ENCODE measurements at regions not wholly inside any gene's neighbourhood (a gene's known extent, or its start where the extent isn't known, plus 50 kb on each side); places are given as distances from the start of the nearest gene placed in this dataset.

DNA sequence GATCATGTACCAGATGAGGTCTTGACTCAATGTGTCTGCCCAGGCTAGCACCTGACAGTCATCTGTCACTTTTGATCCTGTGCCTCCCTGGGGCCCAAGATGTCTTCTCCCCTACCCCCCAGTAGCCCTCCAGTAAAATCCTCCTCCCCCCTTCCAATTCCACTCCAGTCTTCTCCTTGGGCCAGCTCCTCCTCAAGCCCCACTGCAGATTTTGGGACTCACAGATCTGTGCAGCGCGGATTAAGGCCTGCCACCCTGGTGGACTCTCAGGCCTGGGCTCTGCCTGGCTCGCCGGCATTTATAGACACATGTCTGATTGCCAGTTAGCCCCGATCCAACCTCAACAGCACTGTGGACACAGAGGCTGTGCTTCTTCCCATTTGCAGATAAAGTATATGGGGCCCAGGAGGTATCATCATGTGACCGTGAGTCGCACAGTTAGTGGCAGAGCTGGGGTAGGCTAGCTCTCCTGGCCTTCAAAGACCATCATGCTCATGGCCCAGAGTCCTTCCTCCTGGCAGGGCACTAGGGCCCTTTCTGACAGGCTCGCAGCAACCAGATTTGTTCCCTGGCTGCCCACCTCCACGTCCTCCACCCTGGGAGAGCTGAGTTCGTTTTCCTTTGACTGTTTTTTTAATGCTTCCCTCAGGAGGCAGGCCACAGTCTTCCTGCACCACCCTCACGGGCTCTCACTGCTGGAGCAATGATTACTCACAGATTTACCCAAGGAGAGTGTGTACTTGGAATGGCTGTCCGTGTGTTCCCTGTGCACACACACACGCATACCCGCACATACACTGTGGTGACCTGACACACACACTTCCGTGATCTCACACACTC is 98.3 kb upstream of the DIO3 start:
- no peak for DNase-seq

DNA sequence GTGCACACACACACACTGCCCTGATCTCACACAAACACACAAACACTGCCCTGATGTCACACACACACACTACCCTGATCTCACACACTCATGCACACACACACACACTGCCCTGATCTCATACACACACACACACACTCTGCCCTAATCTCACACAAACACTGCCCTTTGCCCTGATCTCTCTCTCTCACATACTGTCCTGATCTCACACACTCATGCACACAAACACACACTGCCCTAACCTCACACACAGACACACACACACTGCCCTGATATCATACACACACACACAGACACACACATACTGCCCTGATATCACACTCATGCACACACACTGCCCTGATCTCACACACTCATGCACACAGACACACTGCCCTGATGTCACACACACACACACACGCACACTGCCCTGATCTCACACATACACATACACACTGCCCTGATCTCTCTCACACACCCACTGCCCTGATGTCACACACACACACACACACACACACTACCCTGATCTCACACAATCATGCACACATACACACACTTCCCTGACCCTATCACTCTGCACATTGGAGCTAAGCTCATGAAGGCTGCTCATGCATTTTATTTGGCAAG is 97.6 kb upstream of the DIO3 start:
- no peak for DNase-seq

DNA sequence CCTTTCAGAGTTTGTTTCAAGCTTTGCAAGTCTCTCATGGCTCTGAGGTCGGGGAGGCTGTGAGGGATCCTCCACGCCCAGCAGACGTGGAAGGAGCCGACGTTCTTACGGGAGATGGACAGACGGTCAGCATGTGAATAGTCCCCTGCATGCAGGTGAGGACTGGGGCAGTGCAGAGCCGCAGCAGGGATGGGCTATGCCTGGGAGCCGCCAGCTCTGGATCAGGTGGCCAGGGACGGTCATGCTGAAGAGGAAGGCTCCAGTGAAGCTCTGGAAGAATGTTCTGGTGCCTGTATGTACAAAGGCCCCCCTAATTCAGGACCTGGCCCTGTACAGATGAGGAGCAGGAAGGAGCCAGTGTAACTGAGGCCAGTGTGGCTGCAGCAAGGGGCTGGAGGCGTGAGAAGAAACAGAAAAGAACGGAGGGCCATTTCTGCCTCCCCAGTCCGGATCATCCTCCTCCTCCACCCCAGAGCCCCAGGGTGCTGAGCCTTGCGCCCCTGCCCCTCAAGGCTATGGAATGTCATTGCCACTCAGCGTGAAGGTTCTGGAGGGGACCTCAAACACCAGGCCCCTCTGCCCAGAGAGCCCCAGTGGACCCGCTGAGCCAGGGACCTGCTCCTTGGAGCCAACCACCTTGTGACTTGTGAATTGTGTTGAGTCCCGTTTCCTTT is 96.8 kb upstream of the DIO3 start:
- DNase-seq, result no peak

DNA sequence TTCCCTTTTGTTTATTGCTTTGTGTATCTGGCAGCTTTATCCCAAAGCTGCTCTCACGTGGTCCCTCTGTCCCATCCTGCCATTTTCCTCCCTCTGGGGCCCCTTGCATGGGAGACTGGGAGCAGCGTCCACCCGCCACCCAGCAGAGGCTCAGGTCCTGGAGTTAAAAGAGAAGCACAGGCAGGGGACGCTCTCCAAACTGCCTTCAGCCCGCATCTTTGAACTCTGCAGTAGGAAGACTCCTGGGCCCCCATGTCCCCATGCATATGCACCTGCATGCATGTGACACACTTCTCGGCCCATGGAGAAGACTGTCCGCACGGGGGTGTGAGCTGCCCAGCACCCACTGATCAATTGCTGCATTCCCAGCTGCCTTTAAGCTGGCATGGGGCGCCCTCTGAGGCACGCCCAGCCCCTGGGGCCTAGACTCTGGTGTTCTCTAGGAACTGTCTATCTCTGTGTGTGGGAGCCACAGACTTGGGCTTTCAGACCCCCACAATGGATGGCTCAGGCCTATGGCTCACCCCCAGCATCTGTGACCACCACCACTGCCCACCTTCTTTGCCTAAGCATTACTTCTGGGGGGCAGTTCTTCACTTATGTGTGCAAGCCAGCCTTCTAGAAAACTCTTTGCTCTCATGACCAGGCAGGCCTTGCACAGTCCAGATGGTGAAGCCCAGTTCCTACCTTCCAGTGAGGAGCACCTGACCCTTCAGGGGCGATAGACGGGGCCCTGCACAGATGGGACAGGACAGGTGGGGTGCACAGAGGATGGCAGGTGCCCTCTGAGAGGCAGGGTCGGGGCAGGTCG is 96.1 kb upstream of the DIO3 start:
- DNase-seq, result no peak

DNA sequence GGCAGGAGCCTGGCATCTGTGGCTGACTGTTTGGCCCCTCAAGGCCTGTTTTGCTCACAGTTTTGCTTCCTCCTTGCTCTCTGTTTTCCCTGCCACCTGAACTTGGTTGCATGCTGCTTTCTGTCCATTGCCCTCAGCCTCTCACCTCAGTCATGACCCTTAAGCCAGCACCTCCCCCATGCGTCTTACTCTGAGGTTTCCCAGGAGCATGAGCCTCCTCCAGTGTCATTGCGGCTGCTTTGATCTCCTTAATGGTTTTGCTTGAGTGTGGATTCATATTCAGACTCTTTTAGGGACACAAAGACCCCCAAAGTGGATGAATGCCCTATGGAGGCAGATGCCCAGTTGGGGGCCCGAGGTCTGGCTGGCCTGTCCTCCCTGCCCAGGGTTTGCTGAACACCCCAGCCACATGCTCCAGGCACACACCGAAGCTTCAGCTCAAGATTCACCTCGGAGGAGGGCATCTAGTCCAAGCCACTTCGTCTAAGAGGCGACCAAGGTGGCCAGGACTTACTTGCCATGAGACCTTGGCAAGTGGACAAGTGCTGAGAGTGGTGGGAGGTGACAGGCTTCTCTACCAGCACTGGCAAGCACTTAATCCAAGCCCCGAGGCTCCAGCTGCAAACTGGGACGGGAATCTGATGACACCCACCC is 95.4 kb upstream of the DIO3 start:
- DNase-seq, result no peak

DNA sequence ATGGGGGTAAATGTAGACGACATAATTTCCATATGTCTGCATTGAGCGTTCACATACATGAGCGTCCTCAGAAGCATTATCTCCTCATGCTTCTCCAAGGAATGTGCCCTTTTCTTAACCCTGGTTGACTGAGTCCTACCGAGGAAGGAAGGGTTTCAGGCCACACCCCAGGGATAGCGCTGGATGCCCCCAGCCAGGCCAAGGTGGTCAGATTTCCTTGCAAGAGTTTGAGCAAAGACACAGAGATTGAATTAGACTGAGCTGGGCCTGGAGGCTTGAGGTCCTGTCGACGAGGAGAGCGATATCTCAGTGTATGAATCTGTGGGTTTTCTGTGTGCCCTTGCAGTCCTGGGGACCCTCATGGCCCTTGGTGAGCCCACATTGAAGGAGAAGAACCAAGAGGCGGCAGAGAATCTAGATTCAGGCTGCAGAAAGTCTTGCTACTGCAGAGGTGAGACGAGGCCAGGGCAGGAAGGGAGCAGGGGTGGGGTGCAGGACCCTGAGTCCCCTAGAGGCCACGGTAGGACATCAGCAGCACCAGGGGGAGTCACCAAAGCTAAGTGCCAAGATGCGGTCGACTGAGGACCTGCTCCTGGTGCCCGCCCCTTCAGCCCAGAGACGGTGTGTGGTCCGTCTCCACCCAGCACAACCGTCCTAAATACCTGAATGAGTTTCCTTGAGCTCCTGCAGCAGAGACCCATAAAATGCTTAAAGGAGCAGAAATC is 94.7 kb upstream of the DIO3 start:
- DNase-seq, result no peak

DNA sequence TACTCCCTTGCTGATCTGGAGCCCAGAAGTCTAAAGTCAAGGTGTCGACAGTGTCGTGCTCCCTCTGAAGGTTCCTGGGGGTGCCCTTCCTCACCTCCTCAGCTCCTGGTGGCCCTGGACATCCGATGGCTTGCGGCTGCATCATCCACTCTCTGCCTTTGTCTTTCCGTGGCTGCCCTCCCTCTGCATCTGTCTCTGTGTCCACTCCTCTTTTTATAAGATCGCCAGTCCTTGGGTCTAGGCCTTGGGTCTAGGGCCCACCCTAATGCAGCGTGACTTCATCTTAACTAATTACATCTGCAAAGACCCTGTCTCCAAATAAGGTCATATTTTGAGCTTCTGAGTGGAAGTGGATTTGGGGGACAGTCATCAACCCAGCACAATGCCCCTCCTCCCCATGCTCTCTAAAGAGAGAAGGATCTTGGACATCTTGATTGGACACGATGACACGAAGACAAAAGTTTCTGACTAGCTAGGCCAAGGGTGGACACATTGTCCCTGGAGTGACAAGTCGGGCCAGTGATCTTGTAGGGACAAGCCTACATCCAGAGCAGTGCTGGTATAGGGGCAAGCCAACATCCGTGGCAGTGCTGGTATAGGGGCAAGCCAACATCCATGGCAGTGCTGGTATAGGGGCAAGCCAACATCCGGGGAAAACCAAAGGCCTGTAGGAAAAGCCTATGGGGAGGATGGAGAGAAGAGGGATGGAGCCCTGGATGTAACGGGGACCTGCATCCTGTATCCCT is 93.9 kb upstream of the DIO3 start:
- DNase-seq, result no peak

DNA sequence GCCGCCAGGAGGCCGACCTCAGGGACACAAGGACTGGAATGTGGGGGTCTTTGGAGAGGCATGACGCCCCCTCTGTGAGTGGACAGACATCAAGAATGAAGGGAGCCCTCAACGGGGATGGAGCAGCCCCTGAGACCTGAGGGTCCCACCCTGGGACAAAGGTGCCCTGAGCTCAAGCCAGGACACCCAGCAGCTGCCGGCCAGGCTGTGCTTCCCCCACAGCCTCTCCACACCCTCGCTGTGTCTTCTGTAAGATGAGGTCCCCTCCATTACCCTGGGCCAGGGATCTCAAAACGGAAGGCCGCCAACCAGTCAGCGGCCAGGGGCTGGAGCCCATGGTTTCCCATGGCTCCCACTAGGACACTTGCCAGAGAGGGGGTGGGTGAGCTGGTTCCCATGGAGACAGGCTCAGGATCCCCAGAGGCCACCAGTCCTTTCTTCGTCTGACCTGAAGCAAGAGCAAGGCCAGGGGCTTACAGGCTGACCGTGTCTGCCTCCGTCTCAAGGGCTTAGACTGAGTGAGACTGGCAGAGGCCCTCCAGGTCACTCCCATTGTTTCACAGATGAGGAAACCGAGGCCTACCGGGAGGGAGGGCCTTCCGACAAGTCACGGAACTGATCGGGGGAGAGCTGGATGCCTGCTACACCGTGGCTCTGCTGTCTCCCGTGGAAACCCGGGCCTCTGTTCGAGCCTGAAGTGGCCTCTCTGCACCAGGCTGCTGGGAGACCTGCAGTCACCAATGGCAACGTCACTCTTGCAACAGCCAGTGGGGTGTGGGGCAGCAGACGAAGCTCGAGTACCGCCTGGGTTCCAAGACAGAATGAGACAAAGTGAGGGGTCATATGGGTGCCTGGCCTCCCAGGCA is 91.7 kb upstream of the DIO3 start:
- no peak for DNase-seq

DNA sequence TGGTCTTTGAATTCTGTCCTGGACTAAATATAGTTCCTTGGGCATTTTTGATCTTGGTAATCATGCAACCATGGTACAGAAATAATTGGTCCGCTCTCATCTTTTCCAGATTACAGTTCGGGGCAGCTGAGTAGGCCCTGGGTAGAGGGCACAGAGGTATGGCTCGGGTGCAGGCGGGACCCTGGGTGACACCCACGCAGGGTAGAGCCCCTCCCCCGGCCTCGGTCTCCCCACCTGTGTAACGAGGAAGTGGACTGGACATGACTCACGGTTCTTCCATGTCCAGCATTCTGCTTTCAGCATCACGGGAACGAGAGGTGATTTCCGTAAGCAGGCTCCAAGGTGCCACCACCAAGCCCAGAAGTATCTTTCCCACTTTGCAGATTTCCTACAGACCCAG is 91.0 kb upstream of the DIO3 start:
- no peak for DNase-seq

DNA sequence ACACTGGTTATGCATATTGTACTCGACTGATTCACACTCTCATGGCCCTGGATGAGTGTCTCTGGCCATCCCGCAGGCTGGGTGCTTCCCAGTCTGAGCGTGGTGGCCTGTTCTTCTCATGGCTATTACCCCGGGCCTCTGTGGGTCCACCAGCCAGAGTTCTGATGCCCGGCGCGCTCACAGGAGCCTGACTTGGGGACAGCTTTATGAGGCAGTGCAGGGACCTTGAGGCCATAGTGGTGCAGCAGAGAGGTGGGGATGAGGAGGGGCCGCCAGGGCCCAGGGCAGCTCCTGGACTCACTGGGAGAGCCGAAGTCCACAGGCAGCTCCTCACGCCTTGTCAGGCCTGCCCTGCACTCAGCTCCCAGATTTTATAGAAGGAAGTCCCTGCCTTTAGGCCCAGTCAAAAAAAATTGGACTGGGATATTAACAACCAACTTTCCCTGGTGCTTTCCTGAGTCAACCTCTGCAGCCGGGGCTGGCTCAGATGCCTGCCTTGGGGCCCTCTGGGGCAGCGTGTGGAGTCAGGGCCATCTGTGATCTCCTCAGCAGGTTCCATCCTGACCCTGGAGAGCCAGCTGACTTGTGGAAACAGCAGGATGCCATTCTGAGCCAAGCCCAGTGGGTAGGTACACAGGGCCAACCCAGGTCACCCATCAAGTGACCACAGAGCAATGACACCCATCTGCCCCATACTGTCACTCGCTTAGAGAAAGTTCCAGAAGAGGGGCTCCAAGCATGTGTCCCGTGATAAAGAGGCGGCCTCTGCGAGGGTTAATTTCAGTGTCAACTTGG is 89.4 kb upstream of the DIO3 start:
- DNase-seq, result no peak

DNA sequence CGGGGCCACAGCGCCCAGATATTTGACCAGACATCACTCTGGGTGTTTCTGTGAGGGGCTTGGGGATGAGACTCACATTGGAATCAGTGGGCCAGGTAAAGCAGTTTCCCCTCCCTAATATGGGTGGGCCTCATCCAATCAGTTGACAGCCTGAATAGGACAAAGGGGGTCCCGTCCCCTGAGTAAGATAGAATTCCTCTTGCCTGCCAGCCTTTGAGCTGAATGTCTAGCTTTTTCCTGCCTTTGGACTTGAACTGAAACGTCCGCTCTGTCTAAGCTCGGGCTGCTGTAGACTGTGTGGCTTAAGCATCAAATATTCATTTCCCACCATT is 88.8 kb upstream of the DIO3 start:
- no peak for DNase-seq

DNA sequence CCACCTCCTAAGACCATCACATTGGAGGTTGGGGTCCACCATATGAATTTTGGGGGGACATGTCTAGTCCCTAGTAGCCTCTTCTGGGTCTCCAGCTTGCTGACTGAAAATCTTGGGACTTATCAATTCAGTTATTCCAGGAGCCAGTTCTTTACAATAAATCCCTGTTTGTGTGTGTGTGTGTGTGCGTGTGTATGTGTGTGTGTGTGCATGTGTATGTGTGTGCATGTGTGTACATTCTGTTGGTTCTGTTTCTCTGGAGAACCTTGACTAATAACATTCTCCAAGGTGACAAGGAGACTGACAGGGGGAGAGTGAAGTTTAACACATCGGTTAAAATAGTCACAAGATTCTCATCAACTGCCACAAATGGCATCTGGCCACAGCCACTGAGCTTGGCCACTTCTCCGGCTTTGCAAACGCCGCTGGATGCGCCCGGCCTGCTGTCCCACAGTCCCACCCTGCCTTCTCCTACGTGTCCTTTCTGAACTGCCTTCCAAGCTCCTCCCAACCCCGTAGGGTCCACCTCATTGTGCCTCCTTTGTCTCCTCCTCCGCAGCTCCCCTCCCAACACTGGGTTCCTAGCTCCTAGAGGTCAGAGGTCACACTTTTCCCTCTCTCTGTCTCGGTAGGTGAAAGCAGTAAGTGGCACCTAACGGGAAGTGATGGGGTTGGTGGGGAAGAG is 88.1 kb upstream of the DIO3 start:
- no peak for DNase-seq

DNA sequence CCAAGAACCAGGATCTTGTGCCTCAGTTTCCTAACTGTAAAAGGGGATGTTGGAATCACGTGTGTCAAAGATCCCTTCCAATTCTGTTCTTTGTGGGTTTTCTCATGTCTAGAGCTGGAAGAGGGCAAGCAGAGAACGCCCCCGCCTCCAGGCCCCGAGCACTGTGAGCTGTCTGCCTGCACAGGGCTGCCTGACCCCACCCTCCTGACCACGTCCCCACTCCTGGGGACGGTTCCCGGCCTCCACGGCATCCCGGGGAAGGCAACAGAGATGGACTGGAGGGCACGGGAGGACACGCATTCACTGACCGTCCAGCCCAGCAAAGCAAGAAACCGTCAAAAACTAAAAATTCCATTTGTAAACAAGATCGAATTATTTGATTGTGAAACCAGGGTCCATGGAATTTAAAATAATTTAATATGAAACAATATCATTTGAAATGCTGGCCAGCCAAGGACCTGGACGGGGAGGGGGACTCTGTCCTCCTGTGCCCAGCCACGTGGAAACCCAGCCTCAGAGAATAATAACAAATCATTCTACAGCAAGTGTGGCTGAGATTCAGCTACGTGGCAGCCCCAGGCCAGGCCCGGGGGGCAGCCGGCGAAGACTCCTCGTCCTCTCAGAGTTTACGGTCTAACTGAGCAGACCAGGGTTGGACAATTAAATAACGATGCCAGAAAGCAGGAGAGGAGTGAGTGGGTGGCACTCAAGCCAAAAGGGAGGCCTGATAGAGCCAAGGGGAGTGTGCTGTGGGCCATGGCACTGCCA is 87.3 kb upstream of the DIO3 start:
- no peak for DNase-seq

DNA sequence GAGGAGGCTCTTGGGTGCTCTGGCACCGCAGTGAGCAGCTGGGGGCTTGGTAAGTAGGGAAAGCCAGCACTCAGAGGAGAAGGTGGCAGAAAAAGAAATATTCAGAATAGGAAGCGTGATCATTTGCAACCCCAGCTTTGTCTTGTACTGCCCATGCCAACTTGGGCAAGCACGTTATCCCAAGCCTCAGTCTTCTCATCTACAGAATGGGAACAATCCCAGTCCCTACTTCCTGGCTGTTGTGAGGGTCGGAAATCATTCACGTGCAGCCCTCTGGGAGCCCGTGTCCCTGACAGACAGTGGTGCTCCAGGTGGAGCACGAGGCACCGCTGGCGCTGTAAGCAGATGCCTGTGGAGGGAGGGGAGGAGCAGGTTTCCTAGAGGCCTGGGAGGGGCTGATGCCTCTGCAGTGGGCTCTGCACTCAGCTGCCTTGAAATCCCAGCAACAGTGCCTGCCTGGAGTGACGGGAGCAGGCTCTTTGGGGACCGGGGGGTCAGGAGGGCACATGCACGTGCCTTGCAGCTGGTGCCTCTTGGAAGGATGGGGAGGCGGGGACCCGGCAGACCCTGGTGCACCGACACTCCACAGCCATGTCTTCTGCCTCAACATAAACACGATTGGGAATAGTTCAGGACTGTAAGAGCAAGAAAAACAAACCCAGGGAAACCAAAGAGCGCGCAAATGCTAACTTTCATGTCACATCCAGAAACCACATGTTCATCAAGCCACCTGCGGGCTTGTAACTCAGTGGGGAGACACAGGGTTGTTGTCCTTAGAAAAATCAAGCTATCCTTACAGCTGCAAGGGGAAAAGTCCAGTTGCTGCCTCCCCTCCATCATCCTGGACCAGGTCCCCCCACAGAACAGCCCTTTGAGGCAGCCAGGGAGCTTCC is 86.5 kb upstream of the DIO3 start:
- no peak for DNase-seq

DNA sequence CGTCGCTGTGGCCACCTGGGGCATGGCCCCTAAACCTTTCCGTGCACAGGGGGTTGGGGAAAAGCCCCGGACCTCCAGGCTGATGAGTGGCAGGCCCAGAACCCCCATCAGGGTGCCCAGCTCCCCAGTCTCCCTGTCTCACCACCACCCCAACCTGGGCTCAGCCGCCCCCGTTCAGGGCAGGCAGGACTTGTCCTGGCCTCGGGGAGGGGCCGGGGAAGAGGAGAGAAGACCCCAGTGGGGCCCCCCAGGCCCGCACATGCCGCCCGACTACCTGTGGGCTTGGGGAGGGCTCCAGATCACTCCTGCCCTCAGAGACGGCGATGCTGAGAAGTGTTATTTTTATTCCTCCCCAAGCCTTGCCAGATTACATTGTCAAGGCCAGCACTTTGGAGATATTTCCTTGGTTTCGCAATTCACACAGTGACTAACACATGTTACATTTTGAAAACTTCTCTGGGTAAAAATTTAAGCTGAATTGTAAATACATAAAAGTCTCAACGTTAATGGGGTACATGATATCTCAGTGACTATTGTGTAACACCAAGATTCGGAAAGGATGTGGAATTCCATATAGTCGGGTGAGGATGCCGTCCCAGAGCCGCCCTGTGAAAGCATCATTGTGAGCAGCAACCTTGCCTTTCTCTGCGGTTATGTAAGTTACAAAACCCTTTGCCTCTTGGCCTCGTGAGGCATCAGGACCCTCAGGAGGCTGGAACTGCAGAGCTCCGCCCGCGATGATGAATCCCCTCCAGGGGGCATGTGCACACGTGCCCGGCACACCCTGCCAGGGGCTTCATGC is 85.6 kb upstream of the DIO3 start:
- DNase-seq, result no peak

DNA sequence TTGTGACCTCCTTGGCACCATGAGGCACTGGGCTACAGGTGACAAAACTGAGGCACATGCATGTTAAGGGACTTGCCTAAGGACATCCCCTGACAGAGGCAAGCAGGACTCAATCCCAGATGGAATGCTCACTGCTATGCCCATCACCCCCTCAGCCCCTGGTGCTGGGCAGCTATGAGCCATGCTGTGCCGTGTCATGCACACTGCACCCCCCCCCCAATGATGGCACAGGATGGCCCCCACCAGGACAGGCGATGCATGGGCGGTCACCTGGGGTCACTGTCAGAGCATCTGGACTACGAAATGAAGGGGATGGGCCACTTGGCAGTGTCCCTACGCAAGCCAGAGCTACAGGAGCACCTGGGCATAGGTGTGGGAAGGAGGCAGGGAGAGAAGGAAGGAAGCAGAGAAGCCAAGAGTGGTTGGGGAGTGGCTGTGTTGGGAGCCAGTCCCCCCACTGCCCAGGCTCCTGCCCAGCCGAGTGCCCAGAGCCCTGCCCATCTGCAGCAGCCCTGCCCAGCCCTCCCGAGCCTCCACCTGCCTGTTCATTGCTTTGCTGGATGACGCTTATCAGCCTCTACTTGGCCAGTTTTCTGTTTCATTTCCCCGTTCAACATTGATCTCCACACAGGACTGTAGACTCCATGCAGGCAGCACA is 84.9 kb upstream of the DIO3 start:
- DNase-seq, result no peak

All from CD4-positive, alpha-beta T cell treated with Interleukin-4 for 1 hour (primary cell).